HG03460 (cell line): ENCODE measurements at regions not wholly inside any gene's neighbourhood (a gene's known extent, or its start where the extent isn't known, plus 50 kb on each side); places are given as distances from the start of the nearest gene placed in this dataset.

Source experiments
- ATAC-seq: cut with Tn5 transposase; IDR thresholded peaks from one replicate; pipeline ENCODE4 v1.9.1; 2021; ENCODE audit not compliant: unreplicated experiment

DNA sequence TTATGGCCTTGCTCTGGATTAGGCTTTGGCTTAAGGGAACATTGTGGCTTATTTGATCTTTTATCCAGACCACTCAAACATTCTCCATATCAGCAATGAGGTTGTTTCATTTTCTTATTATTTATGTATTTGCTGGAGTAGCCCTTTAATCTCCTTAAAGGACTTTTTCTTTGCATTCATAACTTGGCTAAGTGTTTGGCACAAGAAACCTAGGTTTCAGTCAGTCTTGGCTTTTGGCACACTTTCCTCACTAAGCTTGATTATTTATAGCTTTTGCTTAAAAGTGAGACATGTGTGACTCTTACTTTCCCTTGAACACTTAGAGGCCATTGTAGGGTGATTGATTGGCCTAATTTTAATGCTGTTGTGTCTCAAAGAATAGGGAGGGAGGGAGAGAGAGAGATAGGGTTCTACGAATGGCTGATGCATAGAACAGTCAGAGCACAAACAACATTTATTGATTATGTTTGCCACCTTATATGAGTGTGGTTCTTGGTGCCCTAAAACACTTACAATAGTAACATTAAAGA lies 2265.3 kb upstream of the C9orf72 start:
- no peak for ATAC-seq

DNA sequence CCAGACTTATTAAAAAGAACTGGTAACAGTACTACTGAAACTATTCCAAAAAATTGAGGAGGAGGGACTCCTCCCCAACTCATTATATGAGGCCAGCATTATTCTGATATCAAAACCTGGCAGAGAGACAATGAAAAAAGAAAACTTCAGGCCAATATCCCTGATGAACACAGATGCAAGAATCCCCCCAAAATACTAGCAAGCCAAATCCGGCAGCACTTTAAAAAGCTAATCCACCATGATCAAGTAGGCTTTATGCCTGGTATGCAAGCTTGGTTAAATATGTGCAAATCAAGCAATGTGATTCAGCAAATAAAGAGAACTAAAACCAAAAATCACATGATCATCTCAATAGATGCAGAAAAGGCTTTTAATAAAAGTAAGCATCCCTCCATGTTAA lies 2271.0 kb upstream of the C9orf72 start:
- ATAC-seq, result no peak

DNA sequence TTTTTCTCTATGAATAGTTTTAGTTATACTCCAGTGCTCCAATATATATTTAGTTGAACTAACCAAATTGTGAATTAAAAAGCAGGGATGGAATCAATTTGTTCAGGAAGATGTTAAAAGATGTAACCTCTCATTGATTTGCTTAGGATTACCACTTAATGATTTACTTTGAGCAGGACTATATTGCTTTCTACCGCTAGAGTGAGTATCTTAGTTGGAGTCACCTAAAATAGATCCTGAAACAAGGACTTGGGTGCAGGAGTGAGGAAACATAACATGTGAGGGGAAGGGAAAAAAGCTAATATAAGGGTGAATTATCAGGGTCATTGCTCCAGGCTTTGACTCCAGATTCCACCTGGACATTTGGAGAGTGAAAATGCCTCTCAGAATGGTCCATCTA lies 2277.4 kb upstream of the C9orf72 start:
- no peak for ATAC-seq

DNA sequence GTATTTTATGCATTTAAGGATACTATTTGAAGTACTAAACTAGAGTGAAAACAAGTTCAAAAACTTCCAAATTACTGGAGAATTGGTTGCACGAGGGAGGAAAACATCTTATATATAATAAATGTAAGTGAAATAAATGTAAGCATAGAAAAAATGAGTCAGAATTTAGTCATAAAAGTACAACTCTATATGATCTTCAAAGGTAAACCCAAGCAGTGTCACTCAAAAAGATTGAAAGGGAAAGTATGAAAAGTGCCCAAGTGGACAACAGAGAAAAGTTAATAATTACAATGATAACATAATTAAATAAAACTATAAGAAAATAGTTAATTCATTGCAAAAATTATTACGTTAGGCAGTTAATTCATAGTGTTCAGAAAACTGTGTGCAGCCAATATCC lies 2288.5 kb upstream of the C9orf72 start:
- no peak for ATAC-seq

DNA sequence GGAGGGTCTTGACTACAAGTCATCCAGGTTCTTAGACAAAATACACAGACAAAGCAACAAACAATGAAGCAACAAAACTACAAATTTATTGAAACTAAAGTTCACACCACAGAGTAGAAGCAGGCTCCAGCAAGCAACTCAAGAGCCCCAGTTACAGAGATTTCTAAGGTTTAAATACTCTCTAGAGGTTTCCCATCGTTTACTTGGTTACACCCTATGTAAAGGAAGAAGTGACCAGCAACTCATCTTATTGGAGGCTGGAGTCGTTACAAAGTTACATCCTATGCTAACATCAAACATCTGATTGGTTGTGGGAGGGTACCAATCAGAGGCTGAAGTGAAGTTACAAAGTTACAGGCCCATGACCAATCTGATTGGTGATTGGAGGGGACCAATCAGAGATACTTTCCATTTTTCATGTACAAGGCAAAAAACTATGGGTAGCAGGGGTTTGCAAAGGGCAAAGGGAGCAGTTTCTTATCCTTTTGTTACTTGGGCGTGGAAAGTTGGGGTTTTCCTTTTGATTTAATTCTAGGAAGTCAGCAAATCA lies 2292.6 kb upstream of the C9orf72 start:
- no peak for ATAC-seq

DNA sequence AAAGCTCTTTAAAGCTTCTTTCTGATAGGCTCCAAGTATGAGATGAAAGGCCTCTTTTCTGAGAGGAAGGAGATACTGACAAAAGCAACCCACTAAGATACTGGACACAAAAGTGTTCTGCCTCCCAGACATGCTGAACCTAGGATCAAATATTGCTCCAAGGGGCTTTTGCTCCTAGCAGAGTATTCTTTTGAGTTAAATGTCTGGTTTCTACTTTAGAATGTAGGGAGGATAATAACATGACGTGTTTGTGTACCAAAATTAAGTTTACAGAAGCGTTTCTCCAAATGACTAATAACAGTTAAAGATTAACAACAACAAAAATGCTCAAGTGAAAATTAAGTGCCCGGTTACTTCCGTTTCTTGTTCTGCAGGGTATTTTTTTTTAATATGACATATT lies 2293.3 kb upstream of the C9orf72 start:
- peak; percentile 67 for ATAC-seq

DNA sequence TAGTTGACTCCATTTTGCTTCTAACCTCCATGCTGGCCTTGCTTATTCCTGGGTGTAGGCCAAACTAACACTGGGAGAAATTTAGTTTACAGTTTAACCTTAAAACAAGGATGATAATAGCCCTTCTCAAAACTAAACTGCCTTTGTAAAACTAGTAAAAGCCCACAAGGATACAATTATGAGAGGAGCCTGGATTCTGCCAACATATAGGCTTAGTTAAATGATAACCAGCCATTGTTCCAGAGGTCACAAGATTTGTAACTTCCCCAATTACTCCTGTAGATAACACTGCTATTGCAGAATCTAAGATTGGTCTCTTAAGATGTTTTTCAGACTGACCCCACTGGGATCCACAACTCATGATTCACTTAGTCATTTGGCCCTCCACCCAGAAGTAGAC lies 2300.3 kb upstream of the C9orf72 start:
- no peak for ATAC-seq

DNA sequence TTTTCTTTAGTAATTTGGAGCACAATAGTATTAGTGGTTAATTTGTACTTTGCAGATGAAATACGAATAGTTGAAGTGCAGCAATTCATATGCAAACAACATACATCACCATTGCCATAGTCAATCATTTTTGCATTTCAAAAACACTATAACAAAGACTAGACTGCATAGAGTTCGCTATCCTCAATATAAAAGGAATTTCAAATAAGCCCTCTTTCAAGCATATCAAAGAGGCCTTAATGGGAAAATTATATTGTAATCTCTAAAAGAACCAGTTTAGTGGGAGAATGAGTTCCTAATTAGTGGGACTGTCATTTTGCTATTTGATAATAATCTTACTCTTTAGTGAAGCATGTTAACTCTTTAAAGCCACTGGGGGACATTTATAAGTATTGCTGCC lies 2302.3 kb upstream of the C9orf72 start:
- ATAC-seq, result no peak

DNA sequence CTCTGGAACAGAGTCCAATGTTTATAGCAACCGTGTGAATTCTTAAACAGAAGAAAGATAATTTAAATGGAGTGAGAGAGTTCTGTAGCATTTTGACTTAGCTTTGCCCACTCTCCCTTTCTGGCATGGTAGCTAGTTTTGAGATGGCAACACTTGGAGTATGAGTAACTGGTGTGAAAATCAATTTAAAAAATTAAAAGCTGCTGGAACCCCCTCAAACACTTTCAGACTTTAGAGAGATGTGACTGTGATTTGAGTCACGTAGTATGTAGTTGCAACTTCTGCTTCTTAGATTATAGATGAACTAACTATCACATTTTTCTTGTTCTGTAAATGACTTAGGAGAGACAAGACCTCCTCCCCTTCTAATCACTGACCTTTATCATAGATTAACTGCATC lies 2309.5 kb upstream of the C9orf72 start:
- ATAC-seq, result no peak

DNA sequence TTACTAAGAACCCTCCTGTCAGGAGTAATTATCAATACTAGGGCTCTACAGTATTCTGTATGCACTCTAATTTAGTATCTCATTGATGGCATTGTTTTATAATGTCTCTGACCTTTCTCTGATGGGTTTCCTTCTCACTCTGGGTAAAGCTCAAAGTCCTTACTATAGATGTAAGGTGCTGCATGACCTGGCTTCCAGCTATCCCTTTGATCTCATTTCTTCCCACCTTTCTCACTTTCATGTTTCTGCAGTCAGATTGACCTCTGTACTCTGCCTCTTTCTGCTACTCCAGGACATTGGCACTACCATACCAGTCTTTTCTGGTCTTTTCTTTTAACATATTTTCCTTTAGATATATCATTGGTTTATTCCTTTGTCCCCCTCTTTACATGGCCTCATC lies 2332.8 kb upstream of the C9orf72 start:
- ATAC-seq, result no peak

DNA sequence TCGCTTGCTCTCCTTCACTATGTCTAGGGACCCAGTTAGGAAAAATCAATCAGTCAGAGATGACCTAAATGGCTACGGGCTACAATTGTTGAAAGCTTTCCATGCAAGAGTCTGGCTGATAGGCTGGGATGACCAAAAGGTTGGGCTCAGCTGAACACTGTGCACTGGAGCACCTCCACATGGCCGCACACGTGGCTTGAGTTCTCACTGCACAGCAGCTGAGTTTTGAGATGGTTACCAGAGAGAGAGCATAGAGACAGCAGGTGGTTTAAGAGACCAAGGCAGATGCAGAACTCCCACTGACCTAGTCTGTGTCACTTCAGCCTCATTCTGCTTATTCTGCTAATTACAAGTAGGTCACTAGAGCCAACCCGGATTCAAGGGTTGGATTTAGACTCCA lies 2354.8 kb upstream of the C9orf72 start:
- ATAC-seq, result no peak

DNA sequence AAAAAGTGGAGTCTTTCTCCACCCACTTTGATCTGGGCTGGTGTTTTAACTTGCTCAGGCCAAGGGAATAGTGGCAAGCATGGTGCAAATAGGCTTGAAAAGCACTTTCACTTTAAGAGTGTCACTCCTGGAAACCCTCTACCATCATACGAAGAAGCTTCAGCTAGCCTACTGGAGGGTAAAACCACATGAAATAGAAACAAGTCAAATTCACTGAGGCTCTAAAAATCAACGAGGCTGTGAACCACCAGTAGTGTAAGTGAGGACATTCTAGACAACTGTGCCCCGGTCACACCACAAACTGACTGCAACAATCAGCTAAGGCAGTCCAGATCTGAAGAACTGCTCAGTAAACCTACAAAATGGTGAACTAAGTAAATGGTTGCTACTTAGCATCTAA lies 2366.3 kb upstream of the C9orf72 start:
- no peak for ATAC-seq

DNA sequence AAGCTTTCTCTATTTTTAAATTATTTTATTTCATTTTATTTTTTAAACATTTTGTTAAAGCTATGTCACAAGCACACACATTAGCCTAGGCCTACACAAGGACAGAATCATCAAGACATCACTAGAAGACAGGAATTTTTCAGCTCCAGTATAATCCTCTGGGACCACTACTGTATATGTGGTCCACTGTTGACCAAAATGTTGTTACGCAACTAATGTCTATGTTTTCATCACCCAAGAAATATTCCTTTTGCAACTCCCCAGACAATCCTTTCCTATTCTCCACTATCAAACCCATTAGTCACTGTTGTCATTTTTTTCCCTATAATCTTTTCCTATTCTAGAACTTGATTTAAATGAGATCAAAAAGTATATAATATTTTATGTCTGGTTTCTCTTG lies 2371.7 kb upstream of the C9orf72 start:
- no peak for ATAC-seq

DNA sequence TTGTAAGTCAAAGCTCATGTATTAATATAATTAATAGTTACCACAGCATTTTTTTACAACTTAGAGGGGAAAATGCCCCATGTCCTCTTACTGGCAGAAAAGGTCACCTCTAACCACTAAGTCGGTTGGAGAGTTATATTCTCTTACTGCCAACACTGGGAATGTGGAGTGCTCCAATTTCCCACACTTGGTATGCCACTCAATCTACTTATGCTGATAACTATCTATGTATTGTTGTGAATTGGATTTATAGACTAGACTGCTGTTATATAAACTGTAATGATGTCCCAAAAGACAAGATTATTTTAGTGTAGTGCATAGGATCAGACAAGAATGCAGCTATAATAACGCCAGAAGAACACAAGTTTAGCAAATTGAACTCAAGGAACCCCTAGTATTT lies 2385.2 kb upstream of the C9orf72 start:
- no peak for ATAC-seq

DNA sequence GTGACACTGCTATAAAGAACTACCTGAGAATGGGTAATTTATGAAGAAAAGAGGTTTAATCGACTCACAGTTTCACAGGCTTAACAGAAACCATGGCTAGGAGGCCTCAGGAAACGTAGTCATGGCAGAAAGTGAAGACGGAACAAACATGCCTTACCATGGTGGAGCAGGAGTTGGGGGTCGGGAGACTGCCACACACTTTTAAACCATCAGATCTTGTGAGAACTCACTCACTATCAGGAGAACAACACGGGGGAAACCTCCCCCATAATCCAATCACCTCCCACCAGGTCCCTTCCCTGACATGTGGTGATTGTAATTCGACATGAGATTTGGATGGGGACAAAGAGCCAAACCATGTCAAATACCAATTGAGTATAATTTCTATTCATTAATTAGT lies 2392.6 kb upstream of the C9orf72 start:
- no peak for ATAC-seq

DNA sequence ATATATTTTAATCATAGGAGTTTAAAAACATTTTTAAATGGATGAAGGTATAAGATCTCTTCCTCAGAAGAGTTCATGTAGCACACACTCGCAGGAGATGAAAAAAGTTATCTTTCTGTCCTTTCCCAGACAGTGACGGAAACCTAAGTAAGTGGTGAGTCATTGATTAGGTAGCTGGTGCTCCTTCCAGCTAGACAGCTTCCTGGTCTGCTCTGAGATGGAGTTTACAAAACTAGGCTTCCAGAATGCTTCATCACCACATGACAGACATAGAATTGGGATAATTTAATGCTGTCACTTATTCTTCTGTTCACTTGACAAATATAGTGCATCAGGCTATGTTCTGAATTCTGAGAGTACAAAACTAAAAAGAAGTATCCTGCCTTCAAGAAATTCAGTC lies 2393.0 kb upstream of the C9orf72 start:
- ATAC-seq, result no peak

DNA sequence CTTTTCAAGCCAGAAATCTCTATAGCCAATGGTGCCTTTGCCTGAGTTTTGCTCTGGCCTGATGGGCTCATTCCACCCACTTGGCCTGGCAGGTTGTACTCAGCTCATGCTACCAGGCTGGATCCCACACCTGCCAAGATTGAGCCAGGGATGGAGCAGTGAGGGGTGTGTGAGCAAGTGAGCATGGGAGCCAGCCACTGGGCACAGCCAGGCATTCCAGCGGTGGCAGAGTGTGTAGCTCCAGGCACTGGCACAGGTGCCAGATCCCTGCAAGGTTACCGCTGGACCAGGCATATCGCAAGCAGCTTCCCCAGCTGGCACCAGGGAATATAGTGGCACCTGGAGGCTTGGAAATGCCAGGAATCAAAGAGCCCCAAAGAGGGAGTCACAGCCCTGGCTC lies 2395.6 kb upstream of the C9orf72 start:
- no peak for ATAC-seq

DNA sequence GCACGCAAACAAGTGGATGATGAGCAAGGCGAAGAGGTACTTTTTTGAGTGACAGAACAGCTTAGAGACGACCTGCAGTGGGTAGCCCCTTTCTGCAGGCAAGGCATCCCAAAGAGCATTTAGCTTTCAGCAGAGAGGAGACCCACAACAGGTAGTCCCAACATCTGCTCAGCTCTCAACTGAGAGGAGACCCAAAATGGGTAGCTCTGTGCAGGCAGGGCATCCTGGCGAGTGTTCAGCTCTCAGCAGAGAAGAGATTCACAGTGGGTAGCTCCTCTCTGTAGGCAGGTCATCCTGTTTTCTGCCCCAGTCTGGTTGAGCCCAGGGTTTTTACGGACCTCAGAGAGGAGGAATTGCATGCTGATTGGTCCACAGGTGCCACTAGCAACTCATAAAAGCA lies 2396.1 kb upstream of the C9orf72 start:
- no peak for ATAC-seq

DNA sequence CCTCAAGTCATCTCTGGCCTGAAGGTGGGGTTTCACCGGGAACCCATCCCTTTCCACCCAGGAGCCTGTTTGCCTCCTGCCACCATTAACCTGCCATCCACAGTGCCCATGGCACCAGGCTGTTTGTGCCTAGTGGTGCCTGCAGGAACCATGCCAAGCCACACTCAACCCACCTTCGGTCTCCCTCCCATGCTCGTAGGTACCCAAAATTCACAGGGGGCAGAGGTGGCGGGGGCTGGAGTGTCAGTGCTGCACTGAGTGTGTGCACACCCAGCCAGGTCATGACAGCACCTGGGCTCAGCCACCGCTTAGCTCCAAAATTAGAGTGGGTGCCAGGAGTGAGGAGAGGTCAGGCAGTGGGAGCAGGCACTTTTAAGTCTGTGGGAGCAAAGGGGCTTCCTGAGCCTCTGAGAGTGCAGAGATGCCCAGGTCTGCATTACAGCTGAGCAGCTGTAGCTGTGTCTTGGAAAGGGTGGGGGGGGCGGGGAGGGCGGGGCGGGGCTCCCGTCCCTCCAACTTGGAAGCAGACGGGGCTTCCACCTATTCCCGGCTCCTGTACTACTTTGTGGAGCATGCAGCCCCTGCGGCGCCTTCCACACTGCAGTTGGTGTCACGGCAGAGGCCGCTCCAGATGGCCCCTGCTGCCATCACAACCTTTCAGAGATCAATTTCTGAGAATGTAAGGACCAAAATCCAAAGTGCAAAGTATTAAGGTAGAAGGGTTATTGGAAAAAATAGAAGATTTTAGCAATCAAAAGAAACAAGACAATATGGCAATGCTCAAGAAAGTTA lies 2396.8 kb upstream of the C9orf72 start:
- ATAC-seq, result no peak

DNA sequence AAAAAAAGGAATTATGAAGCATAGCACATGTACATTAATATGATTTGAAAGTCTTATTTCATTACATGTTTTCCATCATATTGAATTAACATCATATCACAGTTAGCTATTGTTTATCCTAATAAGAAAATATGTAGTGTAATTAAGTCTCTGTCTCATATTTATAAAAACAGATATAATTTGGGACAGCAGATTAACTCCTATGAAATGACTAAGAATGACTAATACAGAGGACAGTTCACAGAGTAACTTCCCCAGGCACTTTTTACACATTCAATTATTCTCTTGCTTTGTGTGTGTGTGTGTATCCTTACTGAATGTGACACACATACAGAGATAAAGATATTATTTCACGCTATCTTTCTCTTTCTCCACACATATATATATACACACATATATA lies 2400.9 kb upstream of the C9orf72 start:
- ATAC-seq, result no peak

DNA sequence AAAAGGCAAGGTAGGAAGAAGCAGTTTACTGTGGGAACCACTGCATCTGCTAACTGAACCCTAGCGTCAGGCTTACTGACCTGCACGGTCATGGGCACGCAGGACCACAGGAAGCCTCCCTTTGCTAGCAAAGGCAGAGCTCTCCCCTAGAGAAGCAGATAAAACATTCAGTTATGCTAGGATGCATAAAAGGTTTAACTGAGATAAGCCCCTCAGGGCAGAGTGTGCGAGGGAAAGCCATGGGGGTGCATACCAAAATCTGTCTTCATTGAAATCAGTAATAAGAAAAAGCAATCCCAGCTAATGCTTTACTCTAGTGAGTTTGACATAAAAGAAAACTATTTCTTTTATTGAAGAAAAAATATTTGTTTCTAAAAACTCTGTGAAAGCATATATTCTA lies 2403.7 kb upstream of the C9orf72 start:
- ATAC-seq, result no peak

DNA sequence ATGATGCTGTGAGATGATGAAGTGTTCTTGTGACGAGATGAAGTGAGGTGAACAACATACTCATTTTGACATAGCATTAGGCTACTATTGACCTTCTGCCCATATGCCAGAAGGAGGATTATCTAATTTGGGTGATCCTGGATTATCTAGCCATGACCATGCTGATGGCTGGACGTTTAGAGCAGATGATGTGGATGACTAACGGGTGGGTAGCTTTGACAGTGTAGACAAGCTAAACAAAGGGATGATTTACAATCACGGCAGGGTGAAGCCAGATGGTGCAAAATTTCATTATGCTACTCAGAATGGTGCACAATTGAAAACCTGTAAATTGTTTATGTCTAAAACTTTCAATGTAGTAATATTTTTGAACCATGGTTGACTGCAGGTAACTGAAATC lies 2403.4 kb upstream of the ACO1 start:
- ATAC-seq, result no peak

DNA sequence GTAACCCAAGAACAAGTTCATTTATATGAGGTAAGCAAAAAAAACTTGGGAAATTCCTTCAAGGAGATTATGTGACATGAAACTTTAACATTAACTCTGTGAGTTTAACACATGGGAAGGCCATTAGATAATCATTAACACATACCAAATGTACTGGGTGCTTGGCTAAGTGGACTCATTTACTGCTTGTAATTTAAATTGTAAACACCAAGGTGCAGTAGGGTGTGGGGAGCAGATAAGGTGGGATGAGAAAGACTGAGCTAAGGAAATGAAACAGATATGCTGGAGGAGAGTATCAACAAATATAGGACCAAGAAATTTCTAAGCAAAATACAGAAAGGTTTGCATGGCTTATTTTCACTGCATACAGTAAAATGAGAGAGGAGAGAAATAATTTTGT lies 2384.8 kb upstream of the ACO1 start:
- ATAC-seq, result no peak
